ENCODE measurements at regions not wholly inside any gene's neighbourhood (a gene's known extent, or its start where the extent isn't known, plus 50 kb on each side); places are given as distances from the start of the nearest gene placed in this dataset.

DNA sequence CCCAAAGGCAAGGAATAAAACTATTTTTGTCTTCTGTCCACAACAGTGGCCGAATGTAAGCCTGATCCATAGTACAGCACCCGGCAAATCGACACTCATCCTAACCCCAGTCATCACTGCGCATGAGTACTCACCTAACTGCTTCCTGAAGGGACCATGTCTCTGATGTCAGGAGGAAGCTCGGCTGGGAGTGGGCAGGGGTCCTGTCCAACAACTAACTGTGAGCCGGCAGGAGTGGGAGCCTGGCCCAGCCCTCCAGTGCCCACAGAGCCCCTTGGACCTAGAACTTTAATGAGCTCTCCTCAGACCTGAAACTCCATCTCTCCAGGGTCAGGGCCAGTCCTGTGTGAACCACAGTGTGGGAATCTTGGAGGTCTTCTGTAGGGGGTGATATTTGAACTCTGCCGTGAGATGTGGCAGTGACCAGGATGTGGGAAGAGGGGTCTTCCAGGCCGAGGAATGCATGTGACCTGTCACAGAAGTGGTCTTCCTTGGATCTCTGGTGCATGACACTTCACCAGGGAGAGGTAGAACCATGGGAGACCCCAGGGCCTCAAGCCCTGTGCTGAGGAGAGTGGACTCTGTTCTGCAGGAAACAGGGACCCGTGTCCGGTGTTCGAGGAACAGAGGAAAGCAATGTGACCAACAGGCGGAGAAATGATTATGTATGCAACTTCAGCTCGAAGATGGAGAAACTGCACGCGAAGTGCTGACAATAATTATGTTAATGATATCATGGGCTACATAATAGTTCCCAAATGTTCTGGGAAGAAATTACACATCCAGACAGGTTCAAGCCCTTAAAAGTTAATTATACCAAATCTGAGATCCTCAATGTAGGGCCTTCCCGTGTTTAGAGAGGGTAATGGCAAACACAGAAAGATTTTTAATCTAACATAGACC lies 240.1 kb upstream of the HDAC4 start:
- no peaks in the 10 kb centered on the region for H3K36me3 ChIP-seq
- no peaks in the 10 kb centered on the region for H3K27me3 ChIP-seq
- no peak overlapping the region for H3K4me3 ChIP-seq
- H3K4me1 ChIP-seq = peaks cover 0 to 12% (median 0%) of the 10 kb centered on the region in 10 experiments; a peak in 3 of 20 replicates
- no peak overlapping the region for H3K27ac ChIP-seq
- H4K20me1 ChIP-seq = no peaks in the 10 kb centered on the region
- H3K9ac ChIP-seq = no peak overlapping the region
- no peak overlapping the region for H3K4me2 ChIP-seq
- peaks cover 0 to 16% (median 7%) of the 10 kb centered on the region in 11 experiments; a peak in 17 of 22 replicates for H3K9me3 ChIP-seq (replicated peaks in 1 of 11)
- no peak for TF ChIP-seq Cebpa-rat (IDR thresholded peaks at IDR 0.05)

- Histone ChIP-seq H3K36me3 (no peaks in the 10 kb centered on the region), H3K27ac (no peak overlapping the region), H3K9me3 (replicated peaks in 1 of 11) (peaks cover 0 to 16% (median 10%) of the 10 kb centered on the region in 11 experiments; a peak in 17 of 22 replicates), H4K20me1 (no peaks in the 10 kb centered on the region), H3K9ac (no peak overlapping the region), H3K4me3 (no peak overlapping the region), H3K4me2 (no peak overlapping the region), H3K27me3 (no peaks in the 10 kb centered on the region), H3K4me1 (peaks cover 0 to 12% (median 0%) of the 10 kb centered on the region in 10 experiments; a peak in 3 of 20 replicates)
- TF ChIP-seq Cebpa-rat (IDR thresholded peaks at IDR 0.05) = no peak
Observed at GRCh38 chr2:239640210-239640609, 239.4 kb upstream of the HDAC4 start.

DNA sequence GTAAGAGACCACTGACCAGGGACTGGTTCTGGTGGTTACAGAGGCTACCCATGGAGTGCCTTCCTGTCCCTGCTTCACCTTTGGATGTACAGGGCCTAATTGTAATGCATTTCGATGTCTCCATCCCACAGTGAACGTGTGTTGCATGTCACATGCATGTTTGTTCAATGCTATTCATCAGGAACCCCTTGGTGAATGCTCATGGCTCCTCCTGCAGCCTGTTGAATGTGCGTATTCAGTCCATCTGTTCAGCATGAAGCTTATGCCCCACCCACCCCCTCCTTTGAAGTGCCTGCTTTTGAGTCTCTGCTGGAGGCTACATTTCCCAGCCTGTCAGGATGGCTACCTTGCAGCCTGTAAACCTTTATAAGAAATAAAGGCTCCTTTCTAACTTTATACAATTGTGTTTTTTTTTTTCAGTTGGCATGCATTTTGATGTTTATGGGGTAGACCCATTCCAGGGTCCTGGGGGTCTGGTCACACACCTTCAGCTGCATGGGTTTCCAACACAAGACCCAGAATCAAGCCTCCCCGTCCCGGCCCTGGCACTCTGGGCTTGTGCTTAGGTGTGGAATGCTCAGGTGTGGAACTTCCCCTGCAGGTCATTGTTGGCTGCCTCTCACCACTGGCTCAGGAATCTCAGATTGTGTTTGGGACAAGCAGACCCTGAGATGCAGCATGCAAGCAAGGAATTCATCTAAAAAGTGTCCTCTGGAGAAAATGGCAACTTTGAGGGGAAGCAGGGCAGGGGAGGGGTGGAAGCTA lies 238.8 kb upstream of the HDAC4 start:
- Histone ChIP-seq H3K9ac (no peak overlapping the region), H4K20me1 (no peaks in the 10 kb centered on the region), H3K27ac (no peak overlapping the region), H3K4me1 (peaks cover 0 to 12% (median 0%) of the 10 kb centered on the region in 10 experiments; a peak in 3 of 20 replicates), H3K4me2 (no peak overlapping the region), H3K4me3 (no peak overlapping the region), H3K36me3 (no peaks in the 10 kb centered on the region), H3K9me3 (replicated peaks in 1 of 11) (peaks cover 0 to 20% (median 10%) of the 10 kb centered on the region in 11 experiments; a peak in 17 of 22 replicates), H3K27me3 (no peaks in the 10 kb centered on the region)
- no peak for TF ChIP-seq Cebpa-rat (IDR thresholded peaks at IDR 0.05)

- Histone ChIP-seq H3K9ac (no peak overlapping the region), H3K4me1 (peaks cover 0 to 12% (median 0%) of the 10 kb centered on the region in 10 experiments; a peak in 2 of 20 replicates), H3K27me3 (no peaks in the 10 kb centered on the region), H3K36me3 (no peaks in the 10 kb centered on the region), H3K9me3 (replicated peaks in 1 of 11) (peaks cover 0 to 16% (median 10%) of the 10 kb centered on the region in 11 experiments; a peak in 16 of 22 replicates), H3K27ac (no peak overlapping the region), H3K4me2 (no peak overlapping the region), H3K4me3 (no peak overlapping the region), H4K20me1 (no peaks in the 10 kb centered on the region)
- TF ChIP-seq Cebpa-rat (IDR thresholded peaks at IDR 0.05) = no peak
Observed at GRCh38 chr2:239638376-239638775, 237.6 kb upstream of the HDAC4 start.

DNA sequence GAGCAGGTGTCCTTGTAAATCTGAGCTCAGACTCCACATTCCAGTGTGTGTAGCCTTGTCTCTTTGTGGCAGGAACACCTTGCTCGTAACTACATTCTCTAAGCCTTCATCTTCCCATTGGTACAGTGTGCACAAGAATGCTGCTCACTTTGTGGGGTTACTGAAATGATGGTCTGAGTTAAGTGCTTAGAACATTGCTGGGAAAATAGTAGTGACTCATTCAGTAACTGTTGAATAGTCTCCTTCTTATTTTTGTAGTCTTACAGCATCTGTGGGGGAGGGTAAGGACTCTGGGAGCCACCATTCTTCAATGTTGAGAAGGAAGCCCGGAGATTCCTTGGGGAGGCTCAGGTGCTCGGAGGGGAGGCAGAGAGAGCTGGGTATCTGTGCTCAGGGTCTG lies 236.0 kb upstream of the HDAC4 start:
- TF ChIP-seq Cebpa-rat (IDR thresholded peaks at IDR 0.05) = no peak
- Histone ChIP-seq H3K4me2 (peak overlapping the region in 2 of 11 experiments; percentile 12 to 29; a peak in 2 of 22 replicates), H3K36me3 (no peaks in the 10 kb centered on the region), H3K27ac (no peak overlapping the region), H3K27me3 (no peaks in the 10 kb centered on the region), H3K4me1 (peaks cover 0 to 12% (median 0%) of the 10 kb centered on the region in 10 experiments; a peak in 2 of 20 replicates), H3K4me3 (no peak overlapping the region), H4K20me1 (no peaks in the 10 kb centered on the region), H3K9me3 (replicated peaks in 1 of 11) (peaks cover 0 to 16% (median 9%) of the 10 kb centered on the region in 11 experiments; a peak in 13 of 22 replicates), H3K9ac (no peak overlapping the region)

DNA sequence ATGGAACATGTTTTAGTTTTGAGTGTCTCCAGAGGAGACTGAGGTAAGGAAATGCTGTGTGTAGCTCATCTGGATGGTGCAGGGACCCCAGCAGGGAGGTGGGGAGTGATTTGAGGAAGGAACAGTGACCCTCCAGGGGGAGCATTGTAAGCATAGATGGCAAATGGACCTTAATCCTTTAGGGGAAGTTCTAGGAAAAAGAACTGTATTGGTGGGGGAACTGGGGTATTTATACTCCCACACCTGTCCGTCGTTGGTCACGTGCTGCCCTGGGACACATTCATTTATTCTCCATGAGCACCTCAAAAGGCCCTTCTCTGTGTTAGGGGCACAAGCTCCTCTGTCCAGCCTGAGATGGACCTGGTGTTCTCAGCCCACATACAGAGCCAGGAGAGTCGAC lies 233.9 kb upstream of the HDAC4 start:
- H3K27me3 ChIP-seq = no peaks in the 10 kb centered on the region
- H3K9ac ChIP-seq = no peak overlapping the region
- no peaks in the 10 kb centered on the region for H4K20me1 ChIP-seq
- H3K36me3 ChIP-seq = no peaks in the 10 kb centered on the region
- no peak overlapping the region for H3K4me3 ChIP-seq
- peaks cover 0 to 16% (median 9%) of the 10 kb centered on the region in 11 experiments; a peak in 14 of 22 replicates for H3K9me3 ChIP-seq (replicated peaks in 1 of 11)
- H3K27ac ChIP-seq = no peak overlapping the region
- TF ChIP-seq Cebpa-rat (IDR thresholded peaks at IDR 0.05) = no peak
- peaks cover 0 to 7% (median 0%) of the 10 kb centered on the region in 10 experiments; a peak in 3 of 20 replicates for H3K4me1 ChIP-seq
- H3K4me2 ChIP-seq = no peak overlapping the region

- Histone ChIP-seq H4K20me1 (no peaks in the 10 kb centered on the region), H3K36me3 (no peaks in the 10 kb centered on the region), H3K27ac (no peak overlapping the region), H3K4me1 (peaks cover 0 to 8% (median 2%) of the 10 kb centered on the region in 10 experiments; a peak in 7 of 20 replicates), H3K9me3 (replicated peaks in 1 of 11) (peaks cover 0 to 9% (median under 1%) of the 10 kb centered on the region in 11 experiments; a peak in 7 of 22 replicates), H3K9ac (no peak overlapping the region), H3K27me3 (no peaks in the 10 kb centered on the region), H3K4me2 (no peak overlapping the region), H3K4me3 (no peak overlapping the region)
- TF ChIP-seq Cebpa-rat (IDR thresholded peaks at IDR 0.05) = no peak
Observed at GRCh38 chr2:239630618-239631286, 229.9 kb upstream of the HDAC4 start.

DNA sequence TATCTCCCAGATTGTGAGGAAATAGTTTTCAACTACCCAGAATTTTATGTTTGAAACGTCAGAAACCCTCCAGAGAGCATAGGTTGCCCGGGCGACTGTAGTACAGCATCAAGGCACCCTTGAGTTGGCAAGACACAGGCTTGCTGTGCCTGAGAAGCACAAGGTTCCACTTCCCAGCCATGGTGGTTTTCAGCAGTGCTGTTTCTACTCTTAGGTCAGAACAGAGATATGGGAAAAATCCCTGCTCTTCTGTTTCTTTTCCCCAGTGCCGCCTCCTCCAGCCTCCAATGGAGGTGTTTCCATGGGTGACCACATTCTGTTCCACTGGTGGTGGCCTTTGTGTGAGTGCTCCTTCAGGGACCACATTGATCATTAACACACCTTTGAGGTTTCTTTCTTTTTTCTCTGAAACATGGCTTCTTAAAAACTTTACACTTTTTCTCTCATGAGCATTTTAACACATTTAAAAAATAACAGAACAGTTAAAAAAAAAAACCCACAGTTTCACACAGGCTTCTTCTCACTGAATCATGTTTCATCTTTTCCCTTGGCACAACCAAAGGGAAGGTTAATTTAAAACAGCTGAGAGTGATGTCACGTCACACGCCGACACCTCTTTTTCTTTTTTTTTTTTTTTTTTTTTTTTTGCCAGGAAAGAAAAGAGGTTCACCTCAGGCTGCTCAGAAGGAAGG lies 229.3 kb upstream of the HDAC4 start:
- TF ChIP-seq Cebpa-rat (IDR thresholded peaks at IDR 0.05) = no peak
- Histone ChIP-seq H3K9ac (no peak overlapping the region), H3K27me3 (no peaks in the 10 kb centered on the region), H3K9me3 (replicated peaks in 1 of 11) (peaks cover 0 to 9% (median 0%) of the 10 kb centered on the region in 11 experiments; a peak in 4 of 22 replicates), H3K4me1 (peaks cover 0 to 9% (median 2%) of the 10 kb centered on the region in 10 experiments; a peak in 7 of 20 replicates), H3K27ac (no peak overlapping the region), H3K4me2 (no peak overlapping the region), H3K36me3 (no peaks in the 10 kb centered on the region), H3K4me3 (no peak overlapping the region), H4K20me1 (no peaks in the 10 kb centered on the region)
